Esophagus muscularis mucosa (tissue), 4 donors: ENCODE measurements at regions not wholly inside any gene's neighbourhood (a gene's known extent, or its start where the extent isn't known, plus 50 kb on each side); places are given as distances from the start of the nearest gene placed in this dataset.

ENCODE experiments used
- DNase-seq: peaks from one replicate; pipeline ENCODE4 v3.0.0-alpha.2; 2017; ENCODE audit errors: extremely low spot score
- H3K27ac ChIP-seq, 4 donors: fragments of 200-600 bp; sonication (generic); replicated peaks in 1 of 4; 1 replicate in 3 of 4; 2 replicates in 1 of 4; pipeline ENCODE4 v1.5.1; 2016 to 2019; ENCODE audit warnings: mild to moderate bottlenecking in 1 of 4
- H3K27me3 ChIP-seq, 4 donors: fragments of 200-600 bp; sonication (generic); one replicate each; pipeline versions ENCODE4 v1.5.1 to v1.6.0; 2016 to 2019
- H3K36me3 ChIP-seq, 4 donors: fragments of 200-600 bp; sonication (generic); one replicate each; pipeline ENCODE4 v1.5.1; 2016 to 2019
- H3K4me1 ChIP-seq, 4 donors: fragments of 200-600 bp; sonication (generic); one replicate each; pipeline ENCODE4 v1.5.1; 2016 to 2019
- H3K4me3 ChIP-seq, 4 donors: fragments of 200-600 bp; sonication (generic); 1 replicate in 2 of 4; 2 replicates in 2 of 4; pipeline ENCODE4 v1.5.1; 2016 to 2019; ENCODE audit warnings: mild to moderate bottlenecking in 4 of 4, moderate library complexity in 1 of 4
- H3K9me3 ChIP-seq, 4 donors: fragments of 200-600 bp; sonication (generic); 1 replicate in 3 of 4; 2 replicates in 1 of 4; pipeline ENCODE4 v1.5.1; 2016 to 2019
- EP300 ChIP-seq: sonication (generic); formaldehyde crosslinking; IDR thresholded peaks from one replicate; pipeline ENCODE4 v1.6.1; 2017; ENCODE audit warnings: antibody characterized with exemption
- POLR2A ChIP-seq: fragments of 450-650 bp; IDR thresholded peaks from one replicate; pipeline ENCODE4 v1.6.1; 2017; ENCODE audit warnings: antibody characterized with exemption, moderate library complexity, mild to moderate bottlenecking, low read depth
- POLR2AphosphoS5 ChIP-seq, 2 donors: sonication (generic); formaldehyde crosslinking; IDR thresholded peaks; one replicate each; pipeline ENCODE4 v1.6.1; 2017; ENCODE audit warnings: antibody characterized with exemption in 2 of 2
- WGBS: methylation state at CpG from one replicate; pipeline ENCODE4 v1.1.5; 2018; 5-methylcytosine and 5-hydroxymethylcytosine counted together
- intact Hi-C: fragments of 100-400 bp; cut with DNase I; formaldehyde crosslinking; loops from one replicate; pipeline ENCODE4 v1.15.1; 2023
- TF ChIP-seq, protein P1 (sequence below), 3 experiments: fragments of 200-600 bp in 2 of 3; fragments of 450-650 bp in 1 of 3; sonication (generic) in 2 of 3; IDR thresholded peaks; one replicate each; pipeline ENCODE4 v1.5.1; 2017 to 2019; ENCODE audit warnings: antibody characterized with exemption in 3 of 3, mild to moderate bottlenecking in 2 of 3, moderate library complexity in 1 of 3

DNA sequence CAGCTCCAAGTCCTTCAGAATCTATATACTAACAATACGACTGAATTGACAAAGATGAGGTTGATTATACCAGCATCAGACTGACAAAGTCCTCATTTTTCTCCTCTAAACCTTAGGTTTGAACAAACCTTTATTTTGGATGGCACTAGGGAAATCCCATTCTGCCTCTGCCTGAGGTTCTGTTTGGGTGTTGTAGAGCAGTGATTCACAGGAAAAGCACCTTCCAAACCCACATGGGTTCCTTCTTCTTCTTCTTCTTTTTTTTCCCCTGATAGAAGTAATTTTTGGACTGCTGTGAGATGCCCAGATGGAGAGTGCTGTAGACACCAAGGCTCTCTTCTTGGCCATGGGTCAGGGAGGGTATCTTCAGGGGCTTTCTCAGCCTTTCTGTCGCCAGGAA, 164.9 kb upstream of the PAPPA start:
- TF ChIP-seq POLR2A: no peak
- TF ChIP-seq, protein P1, sequence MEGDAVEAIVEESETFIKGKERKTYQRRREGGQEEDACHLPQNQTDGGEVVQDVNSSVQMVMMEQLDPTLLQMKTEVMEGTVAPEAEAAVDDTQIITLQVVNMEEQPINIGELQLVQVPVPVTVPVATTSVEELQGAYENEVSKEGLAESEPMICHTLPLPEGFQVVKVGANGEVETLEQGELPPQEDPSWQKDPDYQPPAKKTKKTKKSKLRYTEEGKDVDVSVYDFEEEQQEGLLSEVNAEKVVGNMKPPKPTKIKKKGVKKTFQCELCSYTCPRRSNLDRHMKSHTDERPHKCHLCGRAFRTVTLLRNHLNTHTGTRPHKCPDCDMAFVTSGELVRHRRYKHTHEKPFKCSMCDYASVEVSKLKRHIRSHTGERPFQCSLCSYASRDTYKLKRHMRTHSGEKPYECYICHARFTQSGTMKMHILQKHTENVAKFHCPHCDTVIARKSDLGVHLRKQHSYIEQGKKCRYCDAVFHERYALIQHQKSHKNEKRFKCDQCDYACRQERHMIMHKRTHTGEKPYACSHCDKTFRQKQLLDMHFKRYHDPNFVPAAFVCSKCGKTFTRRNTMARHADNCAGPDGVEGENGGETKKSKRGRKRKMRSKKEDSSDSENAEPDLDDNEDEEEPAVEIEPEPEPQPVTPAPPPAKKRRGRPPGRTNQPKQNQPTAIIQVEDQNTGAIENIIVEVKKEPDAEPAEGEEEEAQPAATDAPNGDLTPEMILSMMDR (IDR thresholded peaks at IDR 0.05): no peak
- no peak for TF ChIP-seq EP300
- no peak for TF ChIP-seq POLR2AphosphoS5 (IDR thresholded peaks at IDR 0.05)
- DNase-seq: no peak
- intact Hi-C loops: no loop called here
- 100% methylated on average over 2 of the region's 2 CpGs for WGBS
- Histone ChIP-seq H3K27ac (no peak overlapping the region), H3K4me1 (no peaks in the 10 kb centered on the region), H3K36me3 (no peaks in the 10 kb centered on the region), H3K4me3 (no peak overlapping the region), H3K27me3 (no peaks in the 10 kb centered on the region), H3K9me3 (no peaks in the 10 kb centered on the region)

DNA sequence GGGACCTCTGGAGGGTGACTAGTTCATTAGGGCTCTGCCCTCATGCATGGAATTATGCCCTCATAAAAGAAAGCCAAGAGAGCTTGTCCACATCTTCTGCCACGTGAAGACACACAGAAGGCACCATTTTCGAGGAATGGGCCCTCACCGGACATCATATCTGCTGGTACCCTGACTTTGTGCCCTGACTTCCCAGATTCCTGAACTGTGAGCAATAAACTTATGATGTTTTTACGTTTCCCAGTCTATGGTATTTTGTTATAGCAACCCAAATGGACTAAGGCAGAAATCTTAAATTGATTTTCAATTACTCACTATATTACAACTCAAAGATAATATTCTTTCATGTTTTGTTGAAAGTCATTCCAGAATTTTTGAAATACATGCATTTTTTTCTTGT, 163.8 kb upstream of the PAPPA start:
- no peaks in the 10 kb centered on the region for H3K36me3 ChIP-seq
- TF ChIP-seq, protein P1 (IDR thresholded peaks at IDR 0.05): no peak
- TF ChIP-seq POLR2AphosphoS5 (IDR thresholded peaks at IDR 0.05) (no peak), EP300 (no peak), POLR2A (no peak)
- DNase-seq: no peak
- WGBS: 88% methylated on average over 4 of the region's 4 CpGs
- intact Hi-C loops: no loop called here
- no peak overlapping the region for H3K4me3 ChIP-seq
- H3K9me3 ChIP-seq: no peaks in the 10 kb centered on the region
- no peak overlapping the region for H3K27ac ChIP-seq
- H3K4me1 ChIP-seq: no peaks in the 10 kb centered on the region
- H3K27me3 ChIP-seq: no peaks in the 10 kb centered on the region

DNA sequence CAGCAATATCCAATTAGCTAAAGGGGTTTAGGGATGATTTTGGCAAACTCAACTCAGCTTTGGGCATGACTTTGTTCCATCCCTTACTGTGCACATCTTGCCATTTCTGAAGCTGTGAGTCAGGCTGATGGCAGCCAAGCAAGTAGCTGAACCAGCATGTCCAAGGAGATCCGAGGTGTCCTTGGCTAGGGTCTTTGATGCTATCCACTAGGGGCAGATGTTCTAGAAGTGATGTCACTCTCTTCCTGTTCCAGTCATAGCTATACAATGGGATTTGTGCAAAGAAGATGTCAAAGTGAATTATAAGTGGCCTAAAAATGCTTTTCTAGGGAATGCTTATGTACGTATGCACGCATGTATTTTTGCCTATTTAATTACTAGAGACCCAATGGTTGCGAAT, 160.8 kb upstream of the PAPPA start:
- Histone ChIP-seq H3K27ac (no peak overlapping the region), H3K4me1 (no peaks in the 10 kb centered on the region), H3K27me3 (no peaks in the 10 kb centered on the region), H3K36me3 (no peaks in the 10 kb centered on the region), H3K9me3 (no peaks in the 10 kb centered on the region), H3K4me3 (no peak overlapping the region)
- 81% methylated on average over 4 of the region's 4 CpGs for WGBS
- DNase-seq: no peak
- intact Hi-C loops: no loop called here
- TF ChIP-seq POLR2A: no peak
- TF ChIP-seq, protein P1 (IDR thresholded peaks at IDR 0.05): no peak

DNA sequence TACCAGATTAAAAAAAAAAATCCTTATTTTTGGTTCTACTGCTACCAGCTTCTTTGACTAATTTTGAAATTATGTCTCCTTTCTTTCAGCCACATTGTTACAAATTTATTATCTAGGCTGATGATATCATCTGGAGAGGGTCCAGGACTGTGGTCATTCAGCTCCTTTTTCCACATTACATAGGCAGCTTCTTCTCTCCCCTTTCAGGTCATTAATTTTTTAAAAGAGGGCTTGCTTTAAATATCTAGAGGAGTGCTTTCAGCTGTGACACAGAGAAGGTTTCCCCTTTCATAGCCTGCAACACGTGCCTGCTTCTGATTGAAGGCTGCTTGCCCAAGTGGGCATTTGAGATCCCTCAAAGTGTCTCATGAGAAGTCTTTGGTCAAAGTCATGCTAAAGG, 155.7 kb upstream of the PAPPA start:
- Histone ChIP-seq H3K27me3 (no peaks in the 10 kb centered on the region), H3K4me1 (no peaks in the 10 kb centered on the region), H3K4me3 (no peak overlapping the region), H3K27ac (no peak overlapping the region), H3K9me3 (no peaks in the 10 kb centered on the region), H3K36me3 (no peaks in the 10 kb centered on the region)
- TF ChIP-seq POLR2AphosphoS5 (IDR thresholded peaks at IDR 0.05): no peak
- TF ChIP-seq EP300: no peak
- TF ChIP-seq, protein P1 (IDR thresholded peaks at IDR 0.05): no peak
- no peak for TF ChIP-seq POLR2A
- intact Hi-C loops: no loop called here
- no peak for DNase-seq
- 90% methylated on average over 1 of the region's 1 CpG for WGBS

DNA sequence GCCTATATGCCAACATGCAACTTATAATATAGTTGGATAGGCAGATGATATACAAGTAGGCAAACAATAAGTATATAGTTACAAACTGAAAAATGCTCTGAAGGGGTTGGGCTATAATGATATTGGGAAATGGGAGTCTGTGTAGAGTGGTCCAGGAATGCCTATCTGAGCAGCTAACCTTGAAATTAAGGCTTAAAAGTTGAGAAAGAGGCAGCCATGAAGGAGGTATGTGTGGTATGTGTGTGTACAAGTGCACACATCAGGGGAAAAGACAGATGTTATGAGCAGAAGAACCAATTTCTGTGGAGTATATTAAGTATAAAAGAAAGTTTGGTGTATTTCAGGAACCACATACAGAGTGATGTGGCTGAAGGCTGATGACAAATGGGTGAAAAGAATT, 154.9 kb upstream of the PAPPA start:
- DNase-seq: no peak
- no peaks in the 10 kb centered on the region for H3K4me1 ChIP-seq
- intact Hi-C loops: no loop called here
- TF ChIP-seq POLR2AphosphoS5 (IDR thresholded peaks at IDR 0.05): no peak
- TF ChIP-seq, protein P1 (IDR thresholded peaks at IDR 0.05): no peak
- no peak for TF ChIP-seq EP300
- TF ChIP-seq POLR2A: no peak
- H3K9me3 ChIP-seq: no peaks in the 10 kb centered on the region
- H3K4me3 ChIP-seq: no peak overlapping the region
- no peak overlapping the region for H3K27ac ChIP-seq
- H3K36me3 ChIP-seq: no peaks in the 10 kb centered on the region
- H3K27me3 ChIP-seq: no peaks in the 10 kb centered on the region
